Uterus (tissue), 2 donors: ENCODE measurements at regions not wholly inside any gene's neighbourhood (a gene's known extent, or its start where the extent isn't known, plus 50 kb on each side); places are given as distances from the start of the nearest gene placed in this dataset.
"Not testable (repeated sequence)": the region's sequence is repeated elsewhere in the genome, so short reads cannot be mapped to it uniquely, and the experiment has no call there.

ENCODE experiments used
- POLR2A ChIP-seq, 2 donors: fragments of 450-650 bp; IDR thresholded peaks; one replicate each; pipeline ENCODE4 v1.6.1; 2016; ENCODE audit warnings: antibody characterized with exemption in 2 of 2, mild to moderate bottlenecking in 1 of 2, moderate library complexity in 1 of 2
- TF ChIP-seq, protein P1 (sequence below), 4 experiments: fragments of 200-600 bp in 2 of 4; fragments of 450-650 bp in 2 of 4; sonication (generic) in 2 of 4; IDR thresholded peaks; one replicate each; pipeline ENCODE4 v1.5.1; 2016 to 2019; ENCODE audit warnings: antibody characterized with exemption in 4 of 4, mild to moderate bottlenecking in 2 of 4, moderate library complexity in 1 of 4

DNA sequence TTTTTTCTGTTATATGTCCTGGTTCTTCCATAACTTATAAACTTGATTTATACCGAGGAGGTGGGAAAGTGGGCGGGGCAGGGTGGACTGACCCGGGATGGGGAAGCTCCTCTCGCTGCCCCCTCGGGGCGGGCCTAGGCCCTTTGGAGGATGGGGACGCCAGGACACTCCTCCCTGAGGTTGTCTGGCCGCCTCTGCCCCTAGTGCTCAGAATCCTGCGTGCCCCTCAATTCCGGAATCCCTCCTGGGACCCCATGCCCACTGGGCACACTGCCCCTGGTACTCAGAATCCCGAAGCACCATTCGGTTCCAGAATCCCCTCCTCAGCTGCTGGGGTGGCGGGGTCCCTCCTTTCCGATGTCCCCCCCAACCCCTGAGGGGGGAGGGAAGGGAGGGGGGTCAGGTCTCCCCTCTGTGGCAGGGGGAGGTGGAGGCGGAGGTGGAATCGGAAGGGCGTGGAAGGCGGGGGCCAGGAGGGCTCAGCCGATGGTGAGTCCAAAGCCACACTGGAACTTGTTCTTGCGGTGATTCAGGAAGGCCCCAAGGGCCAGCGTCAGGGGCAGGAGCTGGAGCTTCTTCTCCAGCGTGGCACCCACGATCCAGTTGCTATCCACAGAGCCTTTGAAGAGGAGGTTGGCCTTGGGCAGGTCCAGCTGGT lies 164.0 kb downstream of the POTEH start:
- not testable (repeated sequence) for TF ChIP-seq POLR2A (IDR thresholded peaks at IDR 0.05)
- TF ChIP-seq, protein P1, sequence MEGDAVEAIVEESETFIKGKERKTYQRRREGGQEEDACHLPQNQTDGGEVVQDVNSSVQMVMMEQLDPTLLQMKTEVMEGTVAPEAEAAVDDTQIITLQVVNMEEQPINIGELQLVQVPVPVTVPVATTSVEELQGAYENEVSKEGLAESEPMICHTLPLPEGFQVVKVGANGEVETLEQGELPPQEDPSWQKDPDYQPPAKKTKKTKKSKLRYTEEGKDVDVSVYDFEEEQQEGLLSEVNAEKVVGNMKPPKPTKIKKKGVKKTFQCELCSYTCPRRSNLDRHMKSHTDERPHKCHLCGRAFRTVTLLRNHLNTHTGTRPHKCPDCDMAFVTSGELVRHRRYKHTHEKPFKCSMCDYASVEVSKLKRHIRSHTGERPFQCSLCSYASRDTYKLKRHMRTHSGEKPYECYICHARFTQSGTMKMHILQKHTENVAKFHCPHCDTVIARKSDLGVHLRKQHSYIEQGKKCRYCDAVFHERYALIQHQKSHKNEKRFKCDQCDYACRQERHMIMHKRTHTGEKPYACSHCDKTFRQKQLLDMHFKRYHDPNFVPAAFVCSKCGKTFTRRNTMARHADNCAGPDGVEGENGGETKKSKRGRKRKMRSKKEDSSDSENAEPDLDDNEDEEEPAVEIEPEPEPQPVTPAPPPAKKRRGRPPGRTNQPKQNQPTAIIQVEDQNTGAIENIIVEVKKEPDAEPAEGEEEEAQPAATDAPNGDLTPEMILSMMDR (IDR thresholded peaks at IDR 0.05), result not testable (repeated sequence)
